Activated CD4-positive, alpha-beta T cell treated with anti-CD3 and anti-CD28 coated beads for 24 hours (primary cell): ENCODE measurements at regions not wholly inside any gene's neighbourhood (a gene's known extent, or its start where the extent isn't known, plus 50 kb on each side); places are given as distances from the start of the nearest gene placed in this dataset.
"Not testable (repeated sequence)": the region's sequence is repeated elsewhere in the genome, so short reads cannot be mapped to it uniquely, and the experiment has no call there.

Experiments
- DNase-seq, 2 donors: peaks; one replicate each; pipeline ENCODE4 v3.0.0-alpha.2; 2020; ENCODE audit warnings: low read depth in 2 of 2

DNA sequence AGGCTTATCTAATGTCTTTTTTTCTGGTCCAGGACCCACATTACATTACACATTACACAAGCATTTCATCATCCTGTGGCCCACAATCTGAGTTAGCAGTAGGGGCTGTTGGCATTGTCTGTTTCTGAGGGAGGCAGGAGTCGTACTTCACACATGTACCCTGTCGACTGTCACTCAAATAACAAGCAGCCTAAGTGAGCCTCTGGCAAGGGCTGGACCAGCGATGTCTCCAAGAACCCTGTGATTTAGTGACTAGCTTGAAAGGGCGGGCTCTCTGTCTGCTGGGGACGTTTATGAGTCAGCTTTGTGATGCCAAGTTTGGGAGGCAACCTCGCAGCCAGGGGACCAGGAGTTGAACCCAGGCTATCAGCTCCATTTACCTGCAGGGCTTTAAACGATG, 251.4 kb downstream of the HS3ST3B1 start:
- DNase-seq = no peak

DNA sequence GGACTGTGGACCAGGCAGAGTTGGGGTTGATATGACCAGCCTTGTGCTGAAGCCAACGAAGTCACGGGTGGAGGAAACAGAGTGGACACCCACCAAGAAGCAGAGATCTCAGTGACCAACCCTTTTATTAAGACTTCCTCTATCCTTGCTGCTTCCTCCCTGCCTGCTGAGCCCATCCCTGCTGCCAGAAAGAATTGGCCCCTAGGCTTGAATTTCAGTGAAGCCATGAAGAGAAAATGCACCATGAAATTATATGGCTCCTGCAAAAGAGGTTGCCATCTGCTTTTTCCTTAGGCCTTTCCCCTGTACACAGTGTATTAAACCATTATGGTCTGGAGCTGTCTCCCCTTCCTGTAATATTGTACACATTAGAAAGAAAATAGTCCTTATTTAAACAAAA, 246.7 kb downstream of the HS3ST3B1 start:
- no peak for DNase-seq

DNA sequence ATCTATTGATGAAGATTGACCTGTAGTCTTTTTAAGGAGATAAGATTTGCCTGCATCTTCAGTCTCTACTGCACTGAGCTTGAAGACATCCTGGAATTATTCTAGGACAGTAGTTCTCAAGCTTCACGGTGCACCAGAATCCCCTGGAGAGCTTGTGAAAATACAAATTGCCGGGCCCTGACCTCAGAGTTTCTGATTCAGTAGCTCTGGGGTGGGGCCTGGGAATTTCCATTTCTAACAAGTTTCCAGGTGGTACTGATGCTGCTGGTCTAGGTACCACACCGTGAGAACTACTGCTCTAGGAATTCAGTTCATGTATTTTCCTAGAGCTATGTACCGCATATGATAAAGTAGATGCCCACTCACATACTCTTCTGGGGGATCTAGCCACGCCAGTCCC, 246.1 kb downstream of the HS3ST3B1 start:
- no peak for DNase-seq

DNA sequence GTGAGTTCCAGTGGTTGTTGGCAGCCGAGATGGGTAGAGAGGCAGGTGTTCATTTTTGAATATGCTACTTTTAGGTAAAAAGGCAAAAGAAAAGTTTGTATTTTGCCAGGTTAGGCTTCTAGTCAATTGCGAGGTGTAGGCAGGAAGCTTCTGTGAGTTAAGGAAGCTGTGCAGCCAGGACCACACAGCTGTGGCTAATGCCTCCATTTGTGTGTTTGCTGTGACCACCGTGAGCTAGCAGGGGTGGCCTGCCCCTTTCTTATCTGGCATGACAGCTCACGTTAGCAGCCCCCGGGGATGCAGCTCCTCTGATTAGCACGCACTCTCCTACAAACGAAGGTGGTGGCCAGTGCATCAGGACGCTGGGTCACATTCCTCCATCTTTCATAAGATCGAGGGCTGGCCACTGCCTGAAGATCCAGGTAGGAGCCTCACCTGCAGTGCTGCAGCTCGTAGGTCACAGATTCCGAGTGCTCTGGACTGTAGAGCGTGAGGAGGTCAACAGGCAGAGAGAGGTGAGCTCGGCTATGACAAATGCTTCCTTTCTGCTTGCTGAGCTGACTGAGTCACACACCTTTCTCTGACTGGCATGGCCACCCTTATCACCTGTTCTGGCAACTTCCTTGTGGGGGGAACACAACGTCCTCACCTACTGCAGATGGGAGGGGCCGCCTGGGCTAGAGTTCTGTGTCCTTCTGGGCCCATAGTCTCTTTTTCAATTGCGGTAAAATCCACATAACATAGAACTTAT, 244.4 kb downstream of the HS3ST3B1 start:
- no peak for DNase-seq

DNA sequence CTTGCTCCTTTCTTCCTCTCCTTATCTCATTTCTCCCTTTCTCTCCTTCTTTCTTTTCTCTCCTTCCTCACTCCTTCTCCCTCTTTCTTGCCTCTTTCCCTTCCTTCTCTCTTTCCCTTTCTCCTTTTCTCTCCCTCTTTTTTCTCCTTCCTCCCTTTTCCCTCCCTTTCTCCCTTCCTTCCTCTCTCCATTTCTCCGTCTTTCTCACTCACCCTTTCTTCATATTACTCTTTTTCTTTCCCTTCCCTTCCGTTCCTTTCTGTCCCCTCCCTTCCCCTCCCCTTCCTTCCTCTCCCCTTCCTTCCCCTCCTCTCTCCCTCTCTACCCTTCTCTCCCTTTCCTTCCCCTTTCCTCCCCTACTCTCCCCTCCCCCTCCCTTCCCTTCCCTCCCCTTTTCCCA, 240.8 kb downstream of the HS3ST3B1 start:
- DNase-seq = no peak

DNA sequence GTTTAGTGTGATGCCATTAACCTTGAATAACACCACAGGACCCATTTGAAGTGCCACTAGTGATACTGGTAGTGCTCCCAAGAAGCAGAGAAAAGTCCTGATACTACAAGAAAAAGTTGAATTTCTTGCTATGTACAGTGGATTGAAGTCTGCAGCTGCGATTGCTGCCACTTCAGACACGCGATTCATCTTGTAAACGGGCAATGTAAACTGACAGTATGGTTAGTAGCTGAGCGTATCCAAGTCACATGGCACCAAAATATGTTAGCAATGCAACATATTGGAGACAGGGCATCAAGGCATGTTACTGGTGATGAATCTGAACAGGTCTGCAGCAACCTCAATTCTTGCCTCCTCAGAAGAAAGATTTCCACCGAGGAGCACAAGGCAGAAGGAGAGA, 238.9 kb downstream of the HS3ST3B1 start:
- no peak for DNase-seq

DNA sequence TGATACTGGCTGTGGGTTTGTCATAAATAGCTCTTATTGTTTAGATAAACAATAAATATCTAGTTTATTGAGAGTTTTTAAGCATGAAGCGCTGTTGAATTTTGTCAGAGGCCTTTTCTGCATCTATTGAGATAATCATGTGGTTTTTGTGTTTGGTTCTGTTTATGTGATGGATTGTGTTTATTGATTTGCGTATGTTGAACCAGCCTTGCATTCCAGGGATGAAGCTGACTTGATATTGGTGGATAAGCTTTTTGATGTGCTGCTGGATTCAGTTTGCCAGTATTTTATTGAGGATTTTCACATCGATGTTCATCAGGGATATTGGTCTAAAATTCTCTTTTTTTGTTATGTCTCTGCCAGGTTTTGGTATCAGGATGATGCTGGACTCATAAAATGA, 231.4 kb downstream of the HS3ST3B1 start:
- not testable (repeated sequence) for DNase-seq

DNA sequence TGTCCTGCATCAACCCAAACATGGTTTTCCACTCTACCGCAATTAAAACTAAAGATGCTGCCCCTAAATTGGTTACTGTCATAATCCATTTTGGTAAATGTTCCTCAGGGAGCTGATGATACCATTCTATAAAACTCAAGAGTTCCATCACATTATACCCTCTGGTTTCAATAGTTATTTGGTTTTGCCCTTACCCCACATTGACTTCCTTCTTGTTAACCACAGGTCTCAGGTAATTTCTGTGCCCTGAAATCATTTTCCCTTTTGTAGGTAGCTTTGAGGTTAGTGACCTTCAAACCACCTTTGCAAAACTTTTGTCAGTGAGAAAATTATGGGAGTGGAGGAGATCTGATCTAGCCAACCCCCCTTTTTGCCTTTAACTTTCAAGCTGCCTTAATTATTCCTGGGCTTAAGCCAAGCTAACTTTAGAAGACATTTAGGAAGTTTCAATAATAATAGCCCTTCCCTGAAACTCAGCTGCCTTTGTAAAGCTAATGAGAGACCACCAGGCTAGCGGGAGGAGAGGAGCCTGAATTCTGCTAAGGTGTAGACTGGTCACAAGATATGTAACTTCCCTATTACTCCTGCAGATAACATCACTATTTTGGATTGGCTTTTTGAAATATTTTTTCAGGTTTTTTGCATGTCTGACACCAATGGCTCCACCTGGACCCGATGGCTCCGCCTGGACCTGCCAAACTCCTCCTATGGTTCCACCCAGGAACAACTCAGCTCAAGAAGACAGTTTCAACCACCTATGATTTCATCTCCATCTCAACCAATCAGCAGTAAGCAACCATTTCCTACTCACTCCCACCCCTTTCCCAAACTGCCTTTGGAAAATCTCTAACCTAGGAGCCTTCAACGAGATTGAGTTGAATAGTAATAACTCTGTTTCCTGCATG, 224.9 kb downstream of the HS3ST3B1 start:
- no peak for DNase-seq

DNA sequence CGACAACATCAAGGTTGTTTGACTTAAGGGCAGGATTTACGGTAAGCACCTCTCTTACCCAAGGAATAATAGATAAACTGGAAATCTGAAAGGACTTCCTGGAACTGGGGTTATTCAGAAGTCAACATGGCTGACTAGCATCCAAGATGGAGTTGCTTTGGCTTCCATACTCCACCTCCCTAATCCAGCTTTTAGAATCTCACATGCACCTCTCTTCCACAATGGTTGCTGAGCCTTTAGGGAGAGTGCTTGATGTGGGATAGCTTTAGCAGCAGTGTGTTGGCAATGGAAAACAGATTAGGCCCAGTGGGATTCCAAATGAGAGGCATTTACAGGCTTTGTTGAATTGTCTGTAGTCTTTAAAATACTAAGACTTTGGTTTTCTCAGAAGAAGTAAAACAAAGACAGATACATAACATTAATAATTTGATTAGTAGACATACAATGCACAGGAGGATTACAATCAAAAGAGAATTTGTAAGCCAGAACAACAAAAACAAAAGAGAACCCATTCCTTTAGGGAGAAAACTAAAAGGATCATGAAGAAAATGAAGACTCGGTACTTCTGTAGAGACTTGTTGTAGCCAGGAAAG, 222.0 kb downstream of the HS3ST3B1 start:
- DNase-seq = no peak

DNA sequence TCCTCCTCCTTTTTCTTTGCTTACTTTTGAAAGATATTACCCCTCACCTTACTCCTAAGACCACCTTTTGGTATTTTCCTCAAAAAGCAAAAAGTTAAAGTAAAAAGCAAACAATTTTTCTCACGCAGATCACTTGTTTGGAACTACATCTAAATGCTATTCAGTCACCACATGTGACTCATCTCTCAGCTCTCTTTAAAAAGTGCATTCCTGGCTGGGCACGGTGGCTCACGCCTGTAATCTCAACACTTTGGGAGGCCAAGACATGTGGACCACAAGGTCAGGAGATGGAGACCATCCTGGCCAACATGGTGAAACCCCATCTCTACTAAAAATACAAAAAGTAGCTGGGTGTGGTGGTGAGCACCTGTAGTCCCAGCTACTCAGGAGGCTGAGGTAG, 218.0 kb downstream of the HS3ST3B1 start:
- DNase-seq = not testable (repeated sequence)

DNA sequence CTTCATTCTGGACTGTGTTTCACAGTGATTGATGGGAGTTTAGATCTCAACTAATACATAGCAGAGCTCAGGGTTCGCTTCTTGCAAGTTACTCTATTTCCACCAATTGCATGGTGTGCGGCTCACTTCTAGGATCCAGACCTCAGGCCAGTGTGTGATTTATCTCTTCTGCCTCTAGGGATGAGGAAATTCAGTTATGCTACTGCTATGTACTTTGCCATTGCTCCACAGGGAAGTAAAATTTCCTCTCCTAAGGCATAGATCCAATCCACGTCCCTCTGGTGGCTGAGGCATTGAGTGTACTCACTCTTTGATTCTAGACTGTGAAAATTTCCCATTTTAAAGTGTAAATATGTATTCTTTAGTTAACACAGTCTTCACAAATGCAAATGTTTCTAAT, 214.1 kb downstream of the HS3ST3B1 start:
- DNase-seq = no peak

DNA sequence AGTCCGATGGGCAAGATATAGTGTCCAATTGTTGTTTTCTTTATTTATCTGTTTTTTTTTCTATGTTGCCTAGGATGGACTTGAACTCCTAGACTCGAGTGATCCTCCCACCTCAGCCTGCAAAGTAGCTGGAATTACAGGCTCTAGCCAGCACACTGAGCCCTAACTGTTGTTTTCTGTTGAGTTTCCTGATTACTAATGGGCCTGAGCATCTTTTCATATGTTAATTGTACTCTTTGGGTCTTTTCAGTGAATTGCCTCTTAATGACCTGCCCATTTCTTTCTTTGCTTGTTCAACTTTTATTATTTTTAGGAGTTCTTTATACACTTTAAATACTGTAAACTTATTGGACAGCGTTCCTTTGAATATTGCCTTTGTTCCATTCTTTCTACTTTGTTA, 213.0 kb downstream of the HS3ST3B1 start:
- no peak for DNase-seq

DNA sequence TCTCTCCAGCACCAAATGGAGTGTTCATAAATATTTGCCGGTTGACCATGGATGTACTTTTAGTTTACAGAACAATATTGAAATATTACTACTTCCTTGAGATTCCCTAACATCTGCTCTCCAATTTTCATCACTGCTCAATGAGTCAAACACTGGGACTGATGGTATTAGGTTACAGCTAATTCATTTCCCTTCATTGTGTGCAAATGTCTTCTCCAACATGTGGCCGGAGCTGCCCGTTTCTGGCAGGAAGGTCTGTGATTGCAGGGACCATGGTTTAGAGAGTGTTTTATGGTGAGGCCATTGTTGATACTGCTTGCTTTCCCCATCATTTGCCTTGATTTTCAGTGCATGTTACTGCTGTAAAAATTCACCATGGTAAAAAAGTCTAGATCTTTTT, 209.3 kb downstream of the HS3ST3B1 start:
- DNase-seq = no peak

DNA sequence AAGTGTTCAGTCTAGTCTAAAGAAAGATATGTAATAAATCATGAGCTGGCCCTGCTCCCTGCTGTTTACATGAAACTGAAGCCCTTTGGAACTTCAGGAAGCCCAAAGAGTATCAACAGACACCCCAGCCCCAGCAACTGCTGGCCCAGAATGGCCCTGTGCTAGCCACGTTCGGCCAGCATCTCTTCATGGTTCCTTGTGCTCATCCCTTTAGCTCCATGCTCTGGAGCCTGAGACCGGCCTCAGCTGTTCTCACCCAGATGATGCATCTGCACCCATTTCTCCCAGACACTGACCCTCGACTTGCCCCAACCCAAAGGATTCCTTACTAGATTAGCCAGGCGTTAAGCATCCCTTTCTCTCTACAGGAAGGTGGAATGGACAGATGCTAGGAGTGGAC, 207.3 kb downstream of the HS3ST3B1 start:
- DNase-seq = no peak

DNA sequence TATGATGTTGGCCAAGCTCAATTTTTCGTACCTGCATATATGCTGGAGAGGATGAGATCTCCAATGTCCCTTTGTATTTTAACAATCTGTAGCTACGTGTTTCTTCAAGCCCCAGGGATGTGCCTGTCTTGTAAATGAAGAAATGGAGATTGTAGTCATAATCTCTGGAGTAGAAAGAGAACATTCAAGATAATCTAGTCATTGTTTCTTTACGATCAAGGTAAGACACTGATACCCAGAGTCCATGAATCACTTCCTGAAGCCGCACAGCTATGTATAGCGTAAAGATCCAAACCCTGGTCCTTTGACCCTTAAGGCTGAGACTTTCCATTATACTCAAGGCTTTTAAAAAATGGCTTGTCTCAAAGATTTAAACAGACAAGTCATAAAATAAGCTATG, 205.5 kb downstream of the HS3ST3B1 start:
- DNase-seq = no peak

DNA sequence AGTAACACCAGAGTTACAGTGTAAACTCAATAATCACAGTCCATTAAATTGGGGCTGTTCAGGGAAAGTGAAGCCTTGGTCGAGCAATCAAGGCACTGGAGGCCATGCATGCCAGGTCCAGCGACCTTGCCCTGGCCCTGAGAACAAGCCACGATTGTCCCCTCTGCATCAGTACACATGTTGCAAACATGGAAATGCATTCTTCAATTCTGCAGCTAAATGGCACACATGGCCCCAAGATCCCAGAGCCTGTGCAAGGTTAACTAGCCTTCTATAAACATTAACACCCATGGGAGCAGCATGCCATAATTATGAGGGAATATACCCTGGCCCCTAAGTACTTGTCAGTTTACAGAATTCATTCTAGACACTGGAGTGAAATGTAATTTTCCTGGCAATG, 204.7 kb downstream of the HS3ST3B1 start:
- no peak for DNase-seq

DNA sequence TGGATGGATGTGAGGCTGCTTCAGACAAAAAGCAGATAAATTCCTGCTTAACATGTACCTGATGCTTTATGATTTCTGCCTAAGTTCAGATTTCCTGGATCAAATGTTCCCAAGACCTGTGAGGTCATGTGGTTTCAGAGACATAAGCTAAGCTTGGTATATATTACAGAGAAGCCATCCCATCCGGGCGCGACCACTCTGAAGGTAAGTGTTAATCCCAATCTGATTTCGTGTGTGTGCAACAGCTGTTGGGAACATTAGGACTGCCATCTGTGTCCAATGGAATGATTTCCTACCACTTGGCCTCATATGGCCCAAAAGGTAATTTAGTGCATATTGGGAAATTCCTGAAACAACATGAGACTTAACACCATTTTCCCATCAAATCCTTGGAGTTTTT, 199.1 kb downstream of the HS3ST3B1 start:
- no peak for DNase-seq

DNA sequence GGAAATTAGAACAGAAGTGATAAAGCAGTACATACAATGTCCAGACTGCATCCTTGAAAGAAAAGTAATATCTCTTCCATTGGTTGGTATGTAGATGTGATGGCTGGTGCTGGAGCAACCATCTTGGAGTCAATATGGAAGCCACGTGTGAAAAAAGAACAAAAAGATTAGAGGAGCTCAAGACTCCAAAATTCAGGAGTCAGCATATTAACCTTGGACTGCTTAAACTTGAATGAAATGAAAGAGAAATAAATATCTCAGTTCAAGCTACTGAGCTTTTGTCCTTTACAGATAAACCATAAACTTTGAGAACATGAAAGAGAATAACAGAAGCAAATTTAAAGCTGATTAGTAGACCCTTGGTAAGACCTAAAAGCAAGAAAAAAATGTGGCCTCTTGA, 197.9 kb downstream of the HS3ST3B1 start:
- no peak for DNase-seq

DNA sequence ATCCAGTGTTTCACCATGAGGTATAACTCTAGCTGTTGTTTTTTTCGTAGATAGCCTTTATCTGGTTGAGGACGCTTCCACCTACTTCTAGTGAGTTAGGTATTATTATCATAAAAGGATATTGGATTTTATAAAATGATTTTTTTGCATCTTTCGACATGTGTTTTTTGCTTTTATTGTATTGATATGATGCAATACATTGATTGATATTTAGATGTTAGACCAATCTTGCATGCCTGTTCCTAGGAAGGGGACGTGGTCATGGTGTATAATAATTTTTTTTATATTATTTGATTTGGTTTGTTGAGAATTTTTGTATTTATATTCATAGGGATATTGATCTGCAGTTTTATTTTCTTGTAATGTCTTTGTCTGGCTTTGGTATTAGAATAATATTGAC, 193.3 kb downstream of the HS3ST3B1 start:
- no peak for DNase-seq

DNA sequence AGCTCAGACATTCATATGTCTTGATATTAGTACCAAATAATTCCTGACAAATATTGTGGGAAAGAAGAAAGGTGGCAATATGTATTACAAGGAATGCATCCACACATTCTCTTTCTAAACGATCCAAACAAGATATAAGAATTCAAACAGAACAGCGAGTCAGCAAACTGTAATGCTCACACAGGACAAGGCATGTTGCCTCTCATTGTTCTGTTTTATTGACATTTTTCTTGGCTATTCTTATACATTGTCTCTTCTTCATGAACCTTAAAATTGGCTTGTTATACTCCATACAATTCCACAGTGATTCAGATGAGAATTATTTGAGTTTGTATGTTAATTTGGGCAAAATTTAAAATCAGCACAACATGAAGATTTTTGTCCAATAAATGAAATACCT, 189.1 kb downstream of the HS3ST3B1 start:
- no peak for DNase-seq

DNA sequence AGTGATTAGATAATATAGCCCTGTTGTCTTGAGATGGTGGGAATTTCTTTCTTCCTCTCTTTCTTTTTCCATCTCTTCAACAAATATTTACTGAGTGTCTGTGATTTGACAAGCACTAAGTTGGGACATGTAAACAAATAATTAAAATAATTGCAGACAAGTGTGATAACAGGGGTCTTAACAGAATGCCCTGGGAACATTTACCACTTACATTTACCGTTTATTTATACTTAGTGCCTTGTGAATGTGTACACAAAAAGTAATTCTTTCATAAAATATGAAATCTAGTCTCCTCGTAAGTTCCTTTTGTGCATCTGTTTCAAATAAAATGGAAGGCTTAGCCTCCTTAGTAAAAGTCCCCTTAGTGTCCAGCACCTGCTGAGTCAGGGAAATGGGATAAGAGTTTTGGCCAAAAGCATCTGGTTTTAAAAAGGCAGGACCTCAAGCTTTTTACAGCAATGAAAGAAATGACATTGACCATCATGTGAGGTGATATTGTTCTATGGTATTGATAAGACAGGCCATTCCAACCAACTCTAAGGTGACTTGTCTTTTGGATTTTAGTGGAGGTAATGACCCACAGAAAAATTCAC, 188.2 kb downstream of the HS3ST3B1 start:
- no peak for DNase-seq

DNA sequence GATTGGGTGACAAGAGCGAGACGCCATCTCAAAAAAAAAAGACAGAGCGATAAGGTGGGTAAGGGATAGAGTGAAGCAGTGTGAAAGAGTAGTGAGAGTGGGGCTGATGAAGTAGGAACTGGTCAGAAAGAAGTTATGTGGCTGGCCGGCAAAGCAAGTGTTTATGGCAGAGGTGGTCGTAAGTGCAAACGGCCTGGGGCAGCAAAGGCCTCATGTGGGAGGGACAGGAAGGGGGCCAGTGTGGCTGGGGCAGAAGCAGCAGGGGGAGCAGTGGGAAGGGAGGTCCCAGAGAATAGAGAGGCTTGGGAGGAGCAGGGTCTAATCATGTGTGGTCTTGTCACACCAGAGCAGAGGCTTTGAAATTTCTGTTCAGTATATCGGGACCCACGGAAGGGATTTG, 186.2 kb downstream of the HS3ST3B1 start:
- no peak for DNase-seq
